Suprapubic skin (tissue), 3 donors: ENCODE measurements at regions not wholly inside any gene's neighbourhood (a gene's known extent, or its start where the extent isn't known, plus 50 kb on each side); places are given as distances from the start of the nearest gene placed in this dataset.

Experiments used
- CTCF ChIP-seq, 2 donors: fragments of 200-600 bp in 1 of 2; fragments of 450-650 bp in 1 of 2; sonication (generic) in 1 of 2; IDR thresholded peaks; one replicate each; pipeline ENCODE4 v1.5.1; 2016 to 2019; ENCODE audit warnings: antibody characterized with exemption in 2 of 2, mild to moderate bottlenecking in 1 of 2, moderate library complexity in 1 of 2
- POLR2A ChIP-seq, 2 donors: fragments of 450-650 bp; IDR thresholded peaks; one replicate each; pipeline ENCODE4 v1.6.1; 2017; ENCODE audit warnings: antibody characterized with exemption in 2 of 2, mild to moderate bottlenecking in 2 of 2, moderate library complexity in 2 of 2

- TF ChIP-seq CTCF (IDR thresholded peaks at IDR 0.05) = no peak
- no peak for TF ChIP-seq POLR2A (IDR thresholded peaks at IDR 0.05)
These were observed 1504.6 kb downstream of the EFNB2 start for GRCh38 chr13:105030851-105031250.
